GM13976 (cell line): ENCODE measurements at regions not wholly inside any gene's neighbourhood (a gene's known extent, or its start where the extent isn't known, plus 50 kb on each side); places are given as distances from the start of the nearest gene placed in this dataset.
"Not testable (repeated sequence)": the region's sequence is repeated elsewhere in the genome, so short reads cannot be mapped to it uniquely, and the experiment has no call there.

Experiments used
- DNase-seq: peaks from one replicate; pipeline ENCODE4 v3.0.0; 2012; ENCODE audit warnings: low spot score
- CTCF ChIP-seq: IDR thresholded peaks from 2 replicates; pipeline ENCODE4 v1.5.1; 2012; ENCODE audit warnings: borderline replicate concordance, mild to moderate bottlenecking; ENCODE audit not compliant: insufficient read depth; ENCODE audit errors: extremely low read depth, missing control alignments, control extremely low read depth
- in situ Hi-C: fragments of 300-500 bp; cut with MboI; formaldehyde crosslinking; loops from one replicate; pipeline ENCODE4 v1.12.0; 2022; ENCODE audit warnings: low sequenced_read_pairs, mixed read lengths, inconsistent platforms; ENCODE audit not compliant: unreplicated experiment

GRCh38 chr7:142488842-142489241 lies 231.0 kb upstream of the PRSS58 start:
- in situ Hi-C loops, result no loop called here
- DNase-seq, result no peak
- no peak for TF ChIP-seq CTCF

- in situ Hi-C loops, result no loop called here
- no peak for TF ChIP-seq CTCF
- DNase-seq, result no peak
Measured at GRCh38 chr7:142488036-142488633, 230.3 kb upstream of the PRSS58 start.

GRCh38 chr7:142487565-142487964 lies 229.7 kb upstream of the PRSS58 start:
- DNase-seq, in situ Hi-C loops: not testable (repeated sequence)

GRCh38 chr7:142487124-142487523 lies 229.3 kb upstream of the PRSS58 start:
- TF ChIP-seq CTCF, result no peak
- in situ Hi-C loops, result no loop called here
- DNase-seq, result no peak

GRCh38 chr7:142485617-142486226 lies 227.9 kb upstream of the PRSS58 start:
- in situ Hi-C loops, result no loop called here

GRCh38 chr7:142483659-142484317 lies 225.9 kb upstream of the PRSS58 start:
- in situ Hi-C loops, result no loop called here
- no peak for DNase-seq
- TF ChIP-seq CTCF, result no peak

More at GRCh38 chr7:142485617-142486226, 227.9 kb upstream of the PRSS58 start:
- peak; percentile 18 for TF ChIP-seq CTCF
- no peak for DNase-seq
